ENCODE measurements at regions not wholly inside any gene's neighbourhood (a gene's known extent, or its start where the extent isn't known, plus 50 kb on each side); places are given as distances from the start of the nearest gene placed in this dataset.

DNA sequence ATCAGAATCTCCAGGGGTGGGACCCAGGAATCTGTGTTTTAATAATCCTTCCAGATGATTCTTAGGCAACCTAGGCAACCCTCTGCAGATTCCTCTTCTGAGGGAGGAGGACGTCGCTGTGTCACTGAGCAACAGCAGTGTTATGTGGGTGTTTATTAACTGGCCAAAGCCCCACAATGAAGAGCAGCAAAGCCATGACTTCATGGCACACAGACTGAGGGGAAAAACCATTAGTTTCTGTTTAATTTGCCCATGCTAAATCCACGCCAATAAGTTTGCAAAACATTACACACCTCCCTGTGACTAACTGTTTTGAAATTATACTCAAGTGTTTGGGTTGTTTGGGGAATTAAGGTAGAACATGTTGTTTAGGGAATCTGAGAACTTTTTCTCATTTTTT, 83.7 kb upstream of the TMED7 start:
- TF ChIP-seq, protein P1, sequence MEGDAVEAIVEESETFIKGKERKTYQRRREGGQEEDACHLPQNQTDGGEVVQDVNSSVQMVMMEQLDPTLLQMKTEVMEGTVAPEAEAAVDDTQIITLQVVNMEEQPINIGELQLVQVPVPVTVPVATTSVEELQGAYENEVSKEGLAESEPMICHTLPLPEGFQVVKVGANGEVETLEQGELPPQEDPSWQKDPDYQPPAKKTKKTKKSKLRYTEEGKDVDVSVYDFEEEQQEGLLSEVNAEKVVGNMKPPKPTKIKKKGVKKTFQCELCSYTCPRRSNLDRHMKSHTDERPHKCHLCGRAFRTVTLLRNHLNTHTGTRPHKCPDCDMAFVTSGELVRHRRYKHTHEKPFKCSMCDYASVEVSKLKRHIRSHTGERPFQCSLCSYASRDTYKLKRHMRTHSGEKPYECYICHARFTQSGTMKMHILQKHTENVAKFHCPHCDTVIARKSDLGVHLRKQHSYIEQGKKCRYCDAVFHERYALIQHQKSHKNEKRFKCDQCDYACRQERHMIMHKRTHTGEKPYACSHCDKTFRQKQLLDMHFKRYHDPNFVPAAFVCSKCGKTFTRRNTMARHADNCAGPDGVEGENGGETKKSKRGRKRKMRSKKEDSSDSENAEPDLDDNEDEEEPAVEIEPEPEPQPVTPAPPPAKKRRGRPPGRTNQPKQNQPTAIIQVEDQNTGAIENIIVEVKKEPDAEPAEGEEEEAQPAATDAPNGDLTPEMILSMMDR (IDR thresholded peaks at IDR 0.05), result no peak
- no peak for TF ChIP-seq POLR2A (IDR thresholded peaks at IDR 0.05)
